Activated CD8-positive, alpha-beta T cell treated with anti-CD3 and anti-CD28 coated beads for 36 hours (primary cell): ENCODE measurements at regions not wholly inside any gene's neighbourhood (a gene's known extent, or its start where the extent isn't known, plus 50 kb on each side); places are given as distances from the start of the nearest gene placed in this dataset.

Source experiments
- ATAC-seq: fragments of 200-7000 bp; cut with Tn5 transposase; one replicate; pipeline ENCODE4 v1.10.0; 2021; ENCODE audit warnings: mild to moderate bottlenecking, moderate library complexity
- CTCF ChIA-PET: fragments of 350-600 bp; sonication (Branson Sonifier 250); formaldehyde crosslinking; loops from one replicate; lab custom pipeline; 2021; ENCODE audit warnings: antibody characterized with exemption; lab: Charles Lee
- POLR2A ChIA-PET: fragments of 350-600 bp; sonication (Branson Sonifier 250); formaldehyde crosslinking; loops from one replicate; lab custom pipeline; 2021; ENCODE audit warnings: antibody characterized with exemption; lab: Charles Lee
- DNase-seq: peaks from one replicate; pipeline ENCODE4 v3.0.0-alpha.2; 2020
- H3K27ac Mint-ChIP-seq: one replicate; pipeline ENCODE4 v1.8.0; 2021; ENCODE audit warnings: mild to moderate bottlenecking, mixed read lengths
- H3K27me3 Mint-ChIP-seq: one replicate; pipeline ENCODE4 v1.8.0; 2021; ENCODE audit warnings: mixed read lengths
- H3K36me3 Mint-ChIP-seq: one replicate; pipeline ENCODE4 v1.8.0; 2021; ENCODE audit warnings: low read depth, mixed read lengths
- H3K4me1 Mint-ChIP-seq: one replicate; pipeline ENCODE4 v1.8.0; 2021; ENCODE audit warnings: low read depth, mixed read lengths
- H3K4me3 Mint-ChIP-seq: one replicate; pipeline ENCODE4 v1.8.0; 2021; ENCODE audit warnings: mild to moderate bottlenecking, moderate library complexity, mixed read lengths
- H3K9me3 Mint-ChIP-seq: one replicate; pipeline ENCODE4 v1.8.0; 2021; ENCODE audit warnings: mixed read lengths
- CTCF ChIP-seq: fragments of 200-600 bp; IDR thresholded peaks from one replicate; pipeline ENCODE4 v1.8.0; 2022; ENCODE audit warnings: antibody characterized with exemption, mild to moderate bottlenecking
- intact Hi-C: fragments of 100-400 bp; cut with micrococcal nuclease; formaldehyde crosslinking; loops from one replicate; pipeline ENCODE4 v1.10.0; 2022

- intact Hi-C loops: no loop called here
- peak overlapping the region; percentile 59 for H3K27ac Mint-ChIP-seq
- H3K9me3 Mint-ChIP-seq: peaks cover 26% of the 10 kb centered on the region
- CTCF ChIA-PET: interaction anchor here (0.9 kb wide), 1 partner anchor 10 kb away, joined by 3 read pairs; no protein-coding TSS in a partner anchor
- no peak for TF ChIP-seq CTCF
- peak overlapping the region; percentile 10 for H3K4me3 Mint-ChIP-seq
- DNase-seq (no peak), ATAC-seq (no peak)
- no peaks in the 10 kb centered on the region for H3K27me3 Mint-ChIP-seq
- H3K36me3 Mint-ChIP-seq: peaks cover 17% of the 10 kb centered on the region
- POLR2A ChIA-PET: no interaction called here
- peaks cover 36% of the 10 kb centered on the region for H3K4me1 Mint-ChIP-seq
These were observed 458.3 kb upstream of the CBLB start for GRCh38 chr3:106326941-106327695.

GRCh38 chr3:106327696-106328025, 458.8 kb upstream of the CBLB start:
- TF ChIP-seq CTCF: no peak
- intact Hi-C loops: no loop called here
- Mint-ChIP-seq H3K27ac (peak overlapping the region; percentile 53), H3K27me3 (no peaks in the 10 kb centered on the region), H3K4me3 (no peak overlapping the region), H3K36me3 (peaks cover 13% of the 10 kb centered on the region), H3K4me1 (peaks cover 41% of the 10 kb centered on the region), H3K9me3 (peaks cover 26% of the 10 kb centered on the region)
- DNase-seq: no peak
- ChIA-PET CTCF (interaction anchor here (0.9 kb wide), 1 partner anchor 10 kb away, joined by 3 read pairs; no protein-coding TSS in a partner anchor), POLR2A (no interaction called here)
- no peak for ATAC-seq

- intact Hi-C loops: no loop called here
- peaks cover 25% of the 10 kb centered on the region for H3K9me3 Mint-ChIP-seq
- POLR2A ChIA-PET: interaction anchor here (0.6 kb wide), 1 partner anchor 10 kb away, joined by 3 read pairs; no protein-coding TSS in a partner anchor
- CTCF ChIA-PET: no interaction called here
- peaks cover 46% of the 10 kb centered on the region for H3K4me1 Mint-ChIP-seq
- H3K27ac Mint-ChIP-seq: no peak overlapping the region
- no peaks in the 10 kb centered on the region for H3K27me3 Mint-ChIP-seq
- no peak overlapping the region for H3K4me3 Mint-ChIP-seq
- DNase-seq (no peak), ATAC-seq (no peak)
- peaks cover 12% of the 10 kb centered on the region for H3K36me3 Mint-ChIP-seq
- no peak for TF ChIP-seq CTCF
These were observed 459.4 kb upstream of the CBLB start for GRCh38 chr3:106328224-106328623.

- intact Hi-C loops: no loop called here
- H3K4me3 Mint-ChIP-seq: no peak overlapping the region
- ATAC-seq (no peak), DNase-seq (no peak)
- ChIA-PET CTCF (no interaction called here), POLR2A (interaction anchor here (0.8 kb wide), 1 partner anchor 12 kb away, joined by 3 read pairs; no protein-coding TSS in a partner anchor)
- H3K27me3 Mint-ChIP-seq: no peaks in the 10 kb centered on the region
- H3K9me3 Mint-ChIP-seq: peaks cover 13% of the 10 kb centered on the region
- no peak for TF ChIP-seq CTCF
- H3K36me3 Mint-ChIP-seq: peaks cover 10% of the 10 kb centered on the region
- peaks cover 58% of the 10 kb centered on the region for H3K4me1 Mint-ChIP-seq
- H3K27ac Mint-ChIP-seq: no peak overlapping the region
These were observed 460.7 kb upstream of the CBLB start for GRCh38 chr3:106329521-106329920.

- Mint-ChIP-seq H3K4me1 (peaks cover 71% of the 10 kb centered on the region), H3K36me3 (peaks cover 7% of the 10 kb centered on the region), H3K27me3 (no peaks in the 10 kb centered on the region), H3K4me3 (no peak overlapping the region), H3K9me3 (peaks cover 4% of the 10 kb centered on the region), H3K27ac (peak overlapping the region; percentile 39)
- ChIA-PET POLR2A (interaction anchor here (0.5 kb wide), 1 partner anchor 275 kb away, joined by 3 read pairs; no protein-coding TSS in a partner anchor), CTCF (interaction anchor here (0.7 kb wide), 1 partner anchor 278 kb away, joined by 3 read pairs; no protein-coding TSS in a partner anchor)
- ATAC-seq: no peak
- no peak for TF ChIP-seq CTCF
- DNase-seq: no peak
- intact Hi-C loops: loop anchor here (2.0 to 10.0 kb wide), 9 partner anchors 99 to 647 kb away; partner anchors contain the start of gene CBLB
These were observed 462.8 kb upstream of the CBLB start for GRCh38 chr3:106331636-106332035.
